ENCODE measurements at regions not wholly inside any gene's neighbourhood (a gene's known extent, or its start where the extent isn't known, plus 50 kb on each side); places are given as distances from the start of the nearest gene placed in this dataset.

- Histone ChIP-seq H3K27me3 (ENCODE audit: low read depth, low read length) (no peaks in the 10 kb centered on the region), H3K4me1 (ENCODE audit: control insufficient read depth in 1 of 2, insufficient read depth in 2 of 2, low read length in 2 of 2) (peaks cover 18 to 27% of the 10 kb centered on the region in 2 donors), H3K4me3 (ENCODE audit: low read depth in 1 of 2, low read length in 2 of 2) (no peak overlapping the region), H3K9me3 (ENCODE audit: control insufficient read depth in 1 of 2, low read length in 2 of 2) (no peaks in the 10 kb centered on the region), H3K27ac (ENCODE audit: low read length) (no peak overlapping the region), H3K36me3 (ENCODE audit: control insufficient read depth in 1 of 2, insufficient read depth in 2 of 2, low read length in 2 of 2) (no peaks in the 10 kb centered on the region)
Observed at GRCh38 chr2:207260947-207261346, 95.2 kb upstream of the KLF7 start.

DNA sequence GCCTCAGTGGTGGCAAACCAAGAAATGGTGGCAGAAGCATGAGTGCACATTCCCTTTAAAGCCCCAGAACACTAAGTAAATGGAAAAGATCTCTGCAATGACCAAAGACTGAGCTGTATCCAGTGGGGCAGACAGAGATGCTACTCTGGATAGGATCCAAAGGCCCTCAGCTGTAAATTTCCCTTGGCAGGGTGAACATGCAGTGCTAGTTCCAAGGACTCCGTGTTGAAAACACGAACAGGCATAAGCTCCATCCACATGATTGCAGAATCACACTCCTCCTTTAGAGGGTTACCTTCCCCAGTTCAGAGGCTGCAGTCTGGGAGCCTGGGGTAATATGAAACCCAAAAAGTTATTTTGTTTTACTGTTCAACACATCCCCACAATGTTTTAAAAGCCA lies 98.6 kb upstream of the KLF7 start:
- H3K27me3 ChIP-seq (ENCODE audit: low read depth, low read length) = no peaks in the 10 kb centered on the region
- H3K9me3 ChIP-seq (ENCODE audit: control insufficient read depth in 1 of 2, low read length in 2 of 2) = no peaks in the 10 kb centered on the region
- no peaks in the 10 kb centered on the region for H3K36me3 ChIP-seq (ENCODE audit: control insufficient read depth in 1 of 2, insufficient read depth in 2 of 2, low read length in 2 of 2)
- no peak overlapping the region for H3K4me3 ChIP-seq (ENCODE audit: low read depth in 1 of 2, low read length in 2 of 2)
- H3K27ac ChIP-seq (ENCODE audit: low read length) = no peak overlapping the region
- peaks cover 0 to 2% of the 10 kb centered on the region in 2 donors for H3K4me1 ChIP-seq (ENCODE audit: control insufficient read depth in 1 of 2, insufficient read depth in 2 of 2, low read length in 2 of 2)

DNA sequence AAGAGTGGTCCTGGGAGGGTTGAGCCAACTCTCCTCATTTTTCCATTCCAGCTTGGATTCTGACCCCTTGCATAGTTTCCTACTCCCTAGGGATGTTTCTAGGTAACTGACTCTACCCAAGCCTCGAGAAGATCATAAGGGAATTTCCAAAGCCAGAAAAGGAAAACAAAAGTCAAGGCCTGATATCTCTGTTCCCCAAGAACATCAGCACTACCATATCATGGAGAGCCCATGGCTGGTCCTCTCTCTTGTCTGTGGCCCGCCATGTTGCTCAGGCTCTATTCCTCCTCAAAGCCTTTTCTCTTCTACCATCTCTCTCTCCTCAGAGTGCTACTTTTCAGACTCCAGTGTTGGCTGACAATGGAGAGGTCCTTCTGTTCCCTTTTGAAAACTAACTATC lies 99.6 kb upstream of the KLF7 start:
- Histone ChIP-seq H3K27me3 (ENCODE audit: low read depth, low read length) (no peaks in the 10 kb centered on the region), H3K4me3 (ENCODE audit: low read depth in 1 of 2, low read length in 2 of 2) (no peak overlapping the region), H3K36me3 (ENCODE audit: control insufficient read depth in 1 of 2, insufficient read depth in 2 of 2, low read length in 2 of 2) (no peaks in the 10 kb centered on the region), H3K9me3 (ENCODE audit: control insufficient read depth in 1 of 2, low read length in 2 of 2) (no peaks in the 10 kb centered on the region), H3K4me1 (ENCODE audit: control insufficient read depth in 1 of 2, insufficient read depth in 2 of 2, low read length in 2 of 2) (no peaks in the 10 kb centered on the region), H3K27ac (ENCODE audit: low read length) (no peak overlapping the region)

DNA sequence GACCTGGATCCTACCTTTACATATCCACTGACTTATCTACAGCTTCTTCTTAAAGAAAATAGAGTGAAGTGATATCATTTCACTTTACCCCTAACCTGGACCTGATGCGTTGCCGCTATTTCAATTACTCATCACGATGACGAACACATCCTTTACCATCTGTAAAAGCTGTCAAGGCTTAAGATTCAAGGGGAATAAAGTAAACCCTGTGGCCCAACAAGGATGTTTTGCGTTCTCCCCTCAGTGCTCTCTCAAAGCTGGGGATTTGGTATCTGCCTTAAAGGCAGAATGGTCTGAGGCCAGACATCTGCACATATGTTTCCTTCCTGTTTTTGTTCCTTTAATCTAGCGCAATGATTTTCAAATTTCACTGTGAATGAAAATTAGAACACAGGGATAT lies 100.1 kb upstream of the KLF7 start:
- Histone ChIP-seq H3K27ac (ENCODE audit: low read length) (no peak overlapping the region), H3K4me1 (ENCODE audit: control insufficient read depth in 1 of 2, insufficient read depth in 2 of 2, low read length in 2 of 2) (no peaks in the 10 kb centered on the region)

DNA sequence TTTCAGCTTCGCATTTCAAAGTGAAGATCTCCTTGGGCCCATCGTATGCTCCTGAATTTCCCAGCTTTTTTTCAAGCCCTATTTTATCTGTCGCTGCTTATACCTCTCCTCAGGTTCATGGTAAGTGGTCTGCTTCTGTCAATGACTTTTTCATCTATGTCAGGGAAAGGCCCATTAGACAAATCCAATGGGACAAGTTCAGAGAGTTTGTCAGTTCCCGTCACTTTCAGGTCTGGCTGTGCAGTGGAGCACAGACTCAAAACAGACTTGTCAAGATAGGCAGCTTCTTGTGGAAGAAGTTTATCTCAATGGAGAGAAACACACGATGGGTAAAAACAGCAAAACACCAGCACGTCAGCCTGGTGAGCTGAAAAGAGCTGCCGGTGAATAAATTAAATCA lies 100.9 kb upstream of the KLF7 start:
- H3K27me3 ChIP-seq (ENCODE audit: low read depth, low read length) = no peaks in the 10 kb centered on the region
- H3K27ac ChIP-seq (ENCODE audit: low read length) = no peak overlapping the region
- H3K36me3 ChIP-seq (ENCODE audit: control insufficient read depth in 1 of 2, insufficient read depth in 2 of 2, low read length in 2 of 2) = no peaks in the 10 kb centered on the region
- no peaks in the 10 kb centered on the region for H3K4me1 ChIP-seq (ENCODE audit: control insufficient read depth in 1 of 2, insufficient read depth in 2 of 2, low read length in 2 of 2)
- H3K9me3 ChIP-seq (ENCODE audit: control insufficient read depth in 1 of 2, low read length in 2 of 2) = no peaks in the 10 kb centered on the region
- no peak overlapping the region for H3K4me3 ChIP-seq (ENCODE audit: low read depth in 1 of 2, low read length in 2 of 2)

More for the DNA sequence above, 100.1 kb upstream of the KLF7 start:
- Histone ChIP-seq H3K4me3 (ENCODE audit: low read depth in 1 of 2, low read length in 2 of 2) (no peak overlapping the region), H3K9me3 (ENCODE audit: control insufficient read depth in 1 of 2, low read length in 2 of 2) (no peaks in the 10 kb centered on the region), H3K36me3 (ENCODE audit: control insufficient read depth in 1 of 2, insufficient read depth in 2 of 2, low read length in 2 of 2) (no peaks in the 10 kb centered on the region), H3K27me3 (ENCODE audit: low read depth, low read length) (no peaks in the 10 kb centered on the region)

GRCh38 chr2:207269038-207269437 lies 103.3 kb upstream of the KLF7 start:
- Histone ChIP-seq H3K36me3 (ENCODE audit: control insufficient read depth in 1 of 2, insufficient read depth in 2 of 2, low read length in 2 of 2) (no peaks in the 10 kb centered on the region), H3K4me3 (ENCODE audit: low read depth in 1 of 2, low read length in 2 of 2) (no peak overlapping the region), H3K27ac (ENCODE audit: low read length) (no peak overlapping the region), H3K9me3 (ENCODE audit: control insufficient read depth in 1 of 2, low read length in 2 of 2) (no peaks in the 10 kb centered on the region), H3K27me3 (ENCODE audit: low read depth, low read length) (no peaks in the 10 kb centered on the region), H3K4me1 (ENCODE audit: control insufficient read depth in 1 of 2, insufficient read depth in 2 of 2, low read length in 2 of 2) (no peaks in the 10 kb centered on the region)

DNA sequence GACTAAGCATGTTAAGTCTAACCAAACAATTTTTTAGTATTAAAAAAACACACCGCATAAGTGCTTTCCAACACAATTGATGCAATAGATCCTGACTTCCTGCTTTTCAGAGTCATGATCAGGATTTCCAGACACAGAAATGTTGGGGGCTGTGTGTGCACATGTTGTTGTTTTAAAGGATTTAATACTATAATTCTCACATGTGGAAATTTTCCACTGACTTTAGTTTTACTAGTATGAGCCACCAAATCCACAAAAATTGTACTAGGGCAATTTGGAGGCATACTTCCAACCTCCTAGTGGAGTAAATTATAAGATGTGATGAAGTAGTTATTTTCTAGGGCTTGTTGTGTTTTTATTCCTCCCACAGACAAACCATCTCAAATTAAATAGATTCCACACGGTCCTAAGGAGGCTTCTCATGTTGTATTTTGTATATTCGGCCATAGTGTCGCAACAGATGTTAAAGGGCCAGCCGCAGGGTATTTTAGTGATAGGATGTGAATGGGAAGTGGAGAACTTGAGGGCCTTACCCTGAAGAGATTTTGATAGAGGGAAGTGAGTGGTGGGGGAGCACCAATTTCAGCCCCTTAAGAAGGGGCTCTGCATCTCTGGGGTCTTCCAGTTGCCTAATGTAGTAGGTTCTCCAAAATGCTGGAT lies 108.9 kb upstream of the KLF7 start:
- H3K36me3 ChIP-seq (ENCODE audit: control insufficient read depth in 1 of 2, insufficient read depth in 2 of 2, low read length in 2 of 2) = no peaks in the 10 kb centered on the region
- H3K4me1 ChIP-seq (ENCODE audit: control insufficient read depth in 1 of 2, insufficient read depth in 2 of 2, low read length in 2 of 2) = no peaks in the 10 kb centered on the region
- H3K27ac ChIP-seq (ENCODE audit: low read length) = no peak overlapping the region
- H3K4me3 ChIP-seq (ENCODE audit: low read depth in 1 of 2, low read length in 2 of 2) = no peak overlapping the region
- H3K9me3 ChIP-seq (ENCODE audit: control insufficient read depth in 1 of 2, low read length in 2 of 2) = no peaks in the 10 kb centered on the region
- H3K27me3 ChIP-seq (ENCODE audit: low read depth, low read length) = no peaks in the 10 kb centered on the region

DNA sequence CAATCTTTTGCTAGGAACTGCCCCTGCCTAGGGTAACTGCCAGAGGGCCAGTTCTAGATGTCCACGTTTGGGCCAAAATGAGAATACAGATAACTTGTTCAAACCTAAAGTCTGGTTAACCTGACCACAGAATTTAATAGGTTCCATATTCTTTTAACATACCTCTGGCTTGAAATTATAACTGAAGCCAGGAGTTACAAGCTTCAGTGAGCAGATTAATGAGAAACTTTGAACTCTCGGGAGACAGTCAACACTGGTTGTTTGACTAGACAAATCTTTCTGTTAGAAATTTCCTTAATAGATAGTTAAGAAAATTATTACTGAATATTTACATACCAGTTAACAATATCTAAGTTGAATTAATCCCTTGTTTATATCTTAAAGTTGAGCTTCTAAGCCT lies 110.0 kb upstream of the KLF7 start:
- H3K27ac ChIP-seq (ENCODE audit: low read length) = no peak overlapping the region
- H3K36me3 ChIP-seq (ENCODE audit: control insufficient read depth in 1 of 2, insufficient read depth in 2 of 2, low read length in 2 of 2) = no peaks in the 10 kb centered on the region
- H3K4me3 ChIP-seq (ENCODE audit: low read depth in 1 of 2, low read length in 2 of 2) = no peak overlapping the region
- H3K27me3 ChIP-seq (ENCODE audit: low read depth, low read length) = no peaks in the 10 kb centered on the region
- H3K4me1 ChIP-seq (ENCODE audit: control insufficient read depth in 1 of 2, insufficient read depth in 2 of 2, low read length in 2 of 2) = no peaks in the 10 kb centered on the region
- H3K9me3 ChIP-seq (ENCODE audit: control insufficient read depth in 1 of 2, low read length in 2 of 2) = no peaks in the 10 kb centered on the region

DNA sequence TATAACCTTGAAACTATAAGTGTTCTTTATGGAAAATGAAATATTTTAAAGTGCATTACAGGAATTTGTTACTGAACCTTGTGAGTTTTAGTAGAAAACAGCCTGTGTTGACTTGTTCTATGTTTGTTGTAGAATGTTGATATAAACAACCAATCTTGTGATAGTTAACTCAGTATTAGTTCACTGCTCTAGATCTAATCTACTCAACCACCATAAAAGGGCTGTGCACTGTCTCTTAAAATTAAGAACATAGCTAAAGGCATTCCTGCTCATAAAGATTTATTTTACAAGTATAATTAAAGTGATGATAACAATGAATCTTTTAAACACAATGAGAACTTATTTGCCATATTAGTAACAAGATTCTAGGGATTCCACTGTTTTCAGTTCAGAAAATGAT lies 110.5 kb upstream of the KLF7 start:
- no peaks in the 10 kb centered on the region for H3K9me3 ChIP-seq (ENCODE audit: control insufficient read depth in 1 of 2, low read length in 2 of 2)
- H3K27me3 ChIP-seq (ENCODE audit: low read depth, low read length) = no peaks in the 10 kb centered on the region
- no peak overlapping the region for H3K4me3 ChIP-seq (ENCODE audit: low read depth in 1 of 2, low read length in 2 of 2)
- H3K27ac ChIP-seq (ENCODE audit: low read length) = no peak overlapping the region
- H3K4me1 ChIP-seq (ENCODE audit: control insufficient read depth in 1 of 2, insufficient read depth in 2 of 2, low read length in 2 of 2) = no peaks in the 10 kb centered on the region
- no peaks in the 10 kb centered on the region for H3K36me3 ChIP-seq (ENCODE audit: control insufficient read depth in 1 of 2, insufficient read depth in 2 of 2, low read length in 2 of 2)

DNA sequence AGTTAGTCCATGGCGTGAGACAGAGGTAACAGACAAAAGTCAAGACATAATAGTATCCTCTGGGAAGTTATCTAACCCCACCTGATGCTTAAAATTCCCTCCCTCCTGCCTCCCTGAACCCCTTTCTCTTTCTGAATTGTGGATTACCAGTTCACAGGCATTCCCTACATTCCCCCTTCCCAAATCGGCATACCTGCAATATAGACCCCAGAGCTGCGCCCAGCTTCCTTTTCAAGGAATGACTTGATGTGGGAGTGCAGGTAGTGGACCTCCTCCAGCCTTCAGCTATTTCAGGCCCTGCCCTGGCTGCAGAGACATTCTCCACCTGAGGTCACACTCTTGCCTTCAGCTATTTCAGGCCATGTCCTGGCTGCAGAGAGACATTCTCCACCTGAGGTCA lies 111.1 kb upstream of the KLF7 start:
- H3K36me3 ChIP-seq (ENCODE audit: control insufficient read depth in 1 of 2, insufficient read depth in 2 of 2, low read length in 2 of 2) = no peaks in the 10 kb centered on the region
- H3K27me3 ChIP-seq (ENCODE audit: low read depth, low read length) = no peaks in the 10 kb centered on the region
- no peak overlapping the region for H3K4me3 ChIP-seq (ENCODE audit: low read depth in 1 of 2, low read length in 2 of 2)
- H3K27ac ChIP-seq (ENCODE audit: low read length) = no peak overlapping the region
- no peaks in the 10 kb centered on the region for H3K9me3 ChIP-seq (ENCODE audit: control insufficient read depth in 1 of 2, low read length in 2 of 2)
- no peaks in the 10 kb centered on the region for H3K4me1 ChIP-seq (ENCODE audit: control insufficient read depth in 1 of 2, insufficient read depth in 2 of 2, low read length in 2 of 2)

DNA sequence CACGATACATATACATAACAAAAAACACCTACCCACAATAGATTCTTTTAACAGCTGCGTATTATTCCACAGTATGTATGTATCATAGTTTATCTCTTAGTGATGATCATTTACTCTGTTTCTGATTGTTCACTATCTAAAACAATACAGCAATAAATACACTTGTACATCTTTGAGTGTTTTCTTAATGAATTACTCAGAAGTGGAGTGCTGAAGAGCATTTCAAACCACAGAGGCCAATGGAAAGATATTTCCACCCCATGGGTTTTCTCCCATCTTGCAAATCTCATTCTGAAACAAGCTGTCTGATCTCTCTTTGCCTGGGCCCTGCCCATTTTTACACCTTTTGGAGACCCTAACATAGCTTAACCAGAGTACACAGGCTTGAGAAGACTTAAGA lies 113.8 kb upstream of the KLF7 start:
- no peaks in the 10 kb centered on the region for H3K9me3 ChIP-seq (ENCODE audit: control insufficient read depth in 1 of 2, low read length in 2 of 2)
- no peaks in the 10 kb centered on the region for H3K36me3 ChIP-seq (ENCODE audit: control insufficient read depth in 1 of 2, insufficient read depth in 2 of 2, low read length in 2 of 2)
- H3K27ac ChIP-seq (ENCODE audit: low read length) = no peak overlapping the region
- peaks cover 0 to 7% of the 10 kb centered on the region in 2 donors for H3K4me1 ChIP-seq (ENCODE audit: control insufficient read depth in 1 of 2, insufficient read depth in 2 of 2, low read length in 2 of 2)
- no peaks in the 10 kb centered on the region for H3K27me3 ChIP-seq (ENCODE audit: low read depth, low read length)
- no peak overlapping the region for H3K4me3 ChIP-seq (ENCODE audit: low read depth in 1 of 2, low read length in 2 of 2)

GRCh38 chr2:207281436-207281835 lies 115.7 kb upstream of the KLF7 start:
- Histone ChIP-seq H3K27ac (ENCODE audit: low read length) (no peak overlapping the region), H3K4me3 (ENCODE audit: low read depth in 1 of 2, low read length in 2 of 2) (no peak overlapping the region), H3K9me3 (ENCODE audit: control insufficient read depth in 1 of 2, low read length in 2 of 2) (no peaks in the 10 kb centered on the region), H3K4me1 (ENCODE audit: control insufficient read depth in 1 of 2, insufficient read depth in 2 of 2, low read length in 2 of 2) (peaks cover 0 to 7% of the 10 kb centered on the region in 2 donors), H3K36me3 (ENCODE audit: control insufficient read depth in 1 of 2, insufficient read depth in 2 of 2, low read length in 2 of 2) (no peaks in the 10 kb centered on the region), H3K27me3 (ENCODE audit: low read depth, low read length) (no peaks in the 10 kb centered on the region)

Data from muscle layer of duodenum (tissue), 2 donors.